Activated T-helper 2 cell treated with anti-CD3 and anti-CD28 coated beads, Interferon-gamma antibody, Interleukin-2, Interleukin-4, amounts not matched to agents 10 μg/mL and 5 μg/mL and 100 μg/mL, durations not matched to agents 14 hours and 24 hours and 36 hours (primary cell): ENCODE measurements at regions not wholly inside any gene's neighbourhood (a gene's known extent, or its start where the extent isn't known, plus 50 kb on each side); places are given as distances from the start of the nearest gene placed in this dataset.
"Not testable (repeated sequence)": the region's sequence is repeated elsewhere in the genome, so short reads cannot be mapped to it uniquely, and the experiment has no call there.

Source experiments
- DNase-seq: peaks from one replicate; pipeline ENCODE4 v3.0.0; 2021; ENCODE audit warnings: low spot score
- H3K27ac Mint-ChIP-seq: one replicate; pipeline ENCODE4 v1.8.0; 2021; ENCODE audit warnings: mixed read lengths
- H3K27me3 Mint-ChIP-seq: one replicate; pipeline ENCODE4 v1.8.0; 2021; ENCODE audit warnings: low read depth, mixed read lengths
- H3K36me3 Mint-ChIP-seq: one replicate; pipeline ENCODE4 v1.8.0; 2021; ENCODE audit warnings: low read depth, mixed read lengths
- H3K4me1 Mint-ChIP-seq: one replicate; pipeline ENCODE4 v1.8.0; 2021; ENCODE audit warnings: low read depth, mixed read lengths
- H3K4me3 Mint-ChIP-seq: one replicate; pipeline ENCODE4 v1.8.0; 2021; ENCODE audit warnings: low read depth, mild to moderate bottlenecking, moderate library complexity, mixed read lengths
- H3K9me3 Mint-ChIP-seq: one replicate; pipeline ENCODE4 v1.8.0; 2021; ENCODE audit warnings: mixed read lengths
- intact Hi-C: fragments of 100-400 bp; cut with micrococcal nuclease; formaldehyde crosslinking; loops from one replicate; pipeline ENCODE4 v1.15.1; 2023

GRCh38 chr2:215638687-215639086 is 202.8 kb upstream of the FN1 start:
- no peak for DNase-seq
- intact Hi-C loops: no loop called here
- H3K4me3 Mint-ChIP-seq: no peak overlapping the region
- H3K27me3 Mint-ChIP-seq: no peaks in the 10 kb centered on the region
- H3K36me3 Mint-ChIP-seq: no peaks in the 10 kb centered on the region
- H3K27ac Mint-ChIP-seq: no peak overlapping the region
- no peaks in the 10 kb centered on the region for H3K4me1 Mint-ChIP-seq
- peaks cover 22% of the 10 kb centered on the region for H3K9me3 Mint-ChIP-seq

- H3K9me3 Mint-ChIP-seq: peaks cover 32% of the 10 kb centered on the region
- no peaks in the 10 kb centered on the region for H3K36me3 Mint-ChIP-seq
- no peak for DNase-seq
- H3K4me3 Mint-ChIP-seq: no peak overlapping the region
- H3K27me3 Mint-ChIP-seq: no peaks in the 10 kb centered on the region
- H3K4me1 Mint-ChIP-seq: no peaks in the 10 kb centered on the region
- H3K27ac Mint-ChIP-seq: no peak overlapping the region
- intact Hi-C loops: no loop called here
Measured at GRCh38 chr2:215637651-215638050, 201.8 kb upstream of the FN1 start.

GRCh38 chr2:215636816-215637215 is 200.9 kb upstream of the FN1 start:
- Mint-ChIP-seq H3K27me3 (no peaks in the 10 kb centered on the region), H3K27ac (no peak overlapping the region), H3K9me3 (peaks cover 37% of the 10 kb centered on the region), H3K4me1 (no peaks in the 10 kb centered on the region), H3K4me3 (no peak overlapping the region), H3K36me3 (no peaks in the 10 kb centered on the region)
- no peak for DNase-seq
- intact Hi-C loops: no loop called here

GRCh38 chr2:215635788-215636139 is 199.9 kb upstream of the FN1 start:
- Mint-ChIP-seq H3K9me3 (peaks cover 43% of the 10 kb centered on the region), H3K27ac (no peak overlapping the region), H3K36me3 (no peaks in the 10 kb centered on the region), H3K4me3 (no peak overlapping the region), H3K27me3 (no peaks in the 10 kb centered on the region), H3K4me1 (no peaks in the 10 kb centered on the region)
- intact Hi-C loops: no loop called here
- DNase-seq: no peak

- DNase-seq: no peak
- H3K36me3 Mint-ChIP-seq: no peaks in the 10 kb centered on the region
- no peak overlapping the region for H3K4me3 Mint-ChIP-seq
- H3K4me1 Mint-ChIP-seq: no peaks in the 10 kb centered on the region
- H3K27ac Mint-ChIP-seq: no peak overlapping the region
- intact Hi-C loops: no loop called here
- H3K9me3 Mint-ChIP-seq: peaks cover 46% of the 10 kb centered on the region
- H3K27me3 Mint-ChIP-seq: no peaks in the 10 kb centered on the region
Measured at GRCh38 chr2:215635071-215635787, 199.4 kb upstream of the FN1 start.

- Mint-ChIP-seq H3K9me3 (peaks cover 46% of the 10 kb centered on the region), H3K27me3 (no peaks in the 10 kb centered on the region), H3K4me1 (no peaks in the 10 kb centered on the region), H3K36me3 (no peaks in the 10 kb centered on the region), H3K4me3 (no peak overlapping the region), H3K27ac (no peak overlapping the region)
- DNase-seq: no peak
- intact Hi-C loops: no loop called here
Measured at GRCh38 chr2:215633360-215633759, 197.5 kb upstream of the FN1 start.

- H3K27me3 Mint-ChIP-seq: no peaks in the 10 kb centered on the region
- peaks cover 43% of the 10 kb centered on the region for H3K9me3 Mint-ChIP-seq
- H3K4me1 Mint-ChIP-seq: no peaks in the 10 kb centered on the region
- DNase-seq: no peak
- no peaks in the 10 kb centered on the region for H3K36me3 Mint-ChIP-seq
- intact Hi-C loops: no loop called here
- no peak overlapping the region for H3K27ac Mint-ChIP-seq
- H3K4me3 Mint-ChIP-seq: no peak overlapping the region
Measured at GRCh38 chr2:215631696-215632095, 195.8 kb upstream of the FN1 start.

GRCh38 chr2:215630796-215631195 is 194.9 kb upstream of the FN1 start:
- H3K27me3 Mint-ChIP-seq, DNase-seq, H3K4me3 Mint-ChIP-seq, H3K4me1 Mint-ChIP-seq, intact Hi-C loops, H3K36me3 Mint-ChIP-seq, H3K27ac Mint-ChIP-seq: not testable (repeated sequence)
- peaks cover 40% of the 10 kb centered on the region for H3K9me3 Mint-ChIP-seq

GRCh38 chr2:215627771-215628170 is 191.9 kb upstream of the FN1 start:
- no peak for DNase-seq

GRCh38 chr2:215626812-215627281 is 191.0 kb upstream of the FN1 start:
- no peaks in the 10 kb centered on the region for H3K36me3 Mint-ChIP-seq
- H3K9me3 Mint-ChIP-seq: peaks cover 12% of the 10 kb centered on the region
- no peak for DNase-seq
- H3K4me1 Mint-ChIP-seq: no peaks in the 10 kb centered on the region
- no peaks in the 10 kb centered on the region for H3K27me3 Mint-ChIP-seq
- intact Hi-C loops: no loop called here
- H3K27ac Mint-ChIP-seq: no peak overlapping the region
- H3K4me3 Mint-ChIP-seq: no peak overlapping the region

More at GRCh38 chr2:215627771-215628170, 191.9 kb upstream of the FN1 start:
- Mint-ChIP-seq H3K36me3 (no peaks in the 10 kb centered on the region), H3K4me3 (no peak overlapping the region), H3K27me3 (no peaks in the 10 kb centered on the region), H3K9me3 (peaks cover 19% of the 10 kb centered on the region), H3K4me1 (no peaks in the 10 kb centered on the region), H3K27ac (no peak overlapping the region)
- intact Hi-C loops: no loop called here

- peaks cover 6% of the 10 kb centered on the region for H3K9me3 Mint-ChIP-seq
- H3K4me1 Mint-ChIP-seq: no peaks in the 10 kb centered on the region
- intact Hi-C loops: no loop called here
- H3K36me3 Mint-ChIP-seq: no peaks in the 10 kb centered on the region
- no peaks in the 10 kb centered on the region for H3K27me3 Mint-ChIP-seq
- no peak overlapping the region for H3K4me3 Mint-ChIP-seq
- no peak overlapping the region for H3K27ac Mint-ChIP-seq
- no peak for DNase-seq
Measured at GRCh38 chr2:215626063-215626462, 190.2 kb upstream of the FN1 start.

- H3K4me3 Mint-ChIP-seq: no peak overlapping the region
Measured at GRCh38 chr2:215625207-215625606, 189.3 kb upstream of the FN1 start.

GRCh38 chr2:215624423-215624829 is 188.6 kb upstream of the FN1 start:
- Mint-ChIP-seq H3K4me3 (no peak overlapping the region), H3K4me1 (peaks cover 5% of the 10 kb centered on the region), H3K9me3 (no peaks in the 10 kb centered on the region), H3K27ac (no peak overlapping the region), H3K27me3 (no peaks in the 10 kb centered on the region), H3K36me3 (no peaks in the 10 kb centered on the region)
- no peak for DNase-seq
- intact Hi-C loops: no loop called here

More at GRCh38 chr2:215625207-215625606, 189.3 kb upstream of the FN1 start:
- H3K4me1 Mint-ChIP-seq: no peaks in the 10 kb centered on the region
- intact Hi-C loops: no loop called here
- no peaks in the 10 kb centered on the region for H3K9me3 Mint-ChIP-seq
- no peak for DNase-seq
- no peaks in the 10 kb centered on the region for H3K36me3 Mint-ChIP-seq
- H3K27me3 Mint-ChIP-seq: no peaks in the 10 kb centered on the region
- no peak overlapping the region for H3K27ac Mint-ChIP-seq

- no peaks in the 10 kb centered on the region for H3K36me3 Mint-ChIP-seq
- no peak for DNase-seq
- no peaks in the 10 kb centered on the region for H3K9me3 Mint-ChIP-seq
- no peak overlapping the region for H3K27ac Mint-ChIP-seq
- intact Hi-C loops: no loop called here
- H3K4me3 Mint-ChIP-seq: no peak overlapping the region
- H3K4me1 Mint-ChIP-seq: peaks cover 6% of the 10 kb centered on the region
- peaks cover 4% of the 10 kb centered on the region for H3K27me3 Mint-ChIP-seq
Measured at GRCh38 chr2:215622837-215623236, 187.0 kb upstream of the FN1 start.
